Calu3 (cell line): ENCODE measurements at regions not wholly inside any gene's neighbourhood (a gene's known extent, or its start where the extent isn't known, plus 50 kb on each side); places are given as distances from the start of the nearest gene placed in this dataset.

Source experiments
- BruUV-seq: library from RNA; stranded (reverse); fragments of 400-500 nt; replicated peaks from 2 replicates; lab custom pipeline; 2021; lab: Mats Ljungman, UMichigan
- CTCF ChIA-PET: fragments of 300-600 bp; sonication (Branson Sonifier 250); formaldehyde crosslinking; loops from one replicate; lab custom pipeline; 2022; ENCODE audit warnings: antibody characterized with exemption; lab: Charles Lee
- DNase-seq: peaks from one replicate; pipeline ENCODE4 v3.0.0; 2022
- H3K27ac Mint-ChIP-seq: one replicate; pipeline ENCODE4 v1.8.0; 2022; ENCODE audit warnings: mixed read lengths; ENCODE audit not compliant: unreplicated experiment
- H3K27me3 Mint-ChIP-seq: one replicate; pipeline ENCODE4 v1.8.0; 2022; ENCODE audit warnings: mixed read lengths; ENCODE audit not compliant: unreplicated experiment
- H3K36me3 Mint-ChIP-seq: one replicate; pipeline ENCODE4 v1.8.0; 2022; ENCODE audit warnings: mild to moderate bottlenecking, moderate library complexity, mixed read lengths; ENCODE audit not compliant: insufficient read depth, unreplicated experiment
- H3K4me1 Mint-ChIP-seq: one replicate; pipeline ENCODE4 v1.8.0; 2022; ENCODE audit warnings: mild to moderate bottlenecking, low read depth, mixed read lengths; ENCODE audit not compliant: unreplicated experiment
- H3K4me3 Mint-ChIP-seq: one replicate; pipeline ENCODE4 v1.8.0; 2022; ENCODE audit warnings: mild to moderate bottlenecking, low read depth, moderate library complexity, mixed read lengths; ENCODE audit not compliant: unreplicated experiment
- H3K9me3 Mint-ChIP-seq: one replicate; pipeline ENCODE4 v1.8.0; 2022; ENCODE audit warnings: low read depth, mixed read lengths; ENCODE audit not compliant: unreplicated experiment
- intact Hi-C: fragments of 100-400 bp; cut with micrococcal nuclease; formaldehyde crosslinking; loops from one replicate; pipeline ENCODE4 v1.10.0; 2022; ENCODE audit not compliant: unreplicated experiment
- TF ChIP-seq, protein P1 (sequence below): fragments of 200-600 bp; IDR thresholded peaks from one replicate; pipeline ENCODE4 v1.8.0; 2022; ENCODE audit warnings: antibody characterized with exemption; ENCODE audit not compliant: unreplicated experiment

DNA sequence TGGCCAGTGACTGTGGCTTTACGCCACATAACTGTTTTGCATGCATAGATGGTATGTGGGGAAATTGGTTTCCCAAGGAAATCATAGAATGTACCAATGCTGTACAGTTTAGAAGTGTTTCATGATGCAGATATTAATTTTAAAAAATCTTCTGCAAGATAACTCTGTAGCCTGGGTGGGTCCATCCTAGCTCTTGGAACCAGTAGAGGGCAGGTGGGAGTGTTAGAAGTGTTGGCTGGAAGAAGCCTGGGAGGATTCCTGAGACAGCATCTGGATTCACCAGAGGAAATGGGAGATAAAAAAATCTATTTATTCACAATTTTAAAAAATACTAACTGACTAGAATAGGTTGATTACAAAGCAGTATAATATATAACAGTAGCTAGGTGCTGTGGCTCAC is 139.9 kb upstream of the GRIA4 start:
- DNase-seq, result no peak
- H3K9me3 Mint-ChIP-seq, result no peaks in the 10 kb centered on the region
- intact Hi-C loops, result loop anchor here (5.0 kb wide), 1 partner anchor 513 kb away; no protein-coding TSS in a partner anchor
- CTCF ChIA-PET, result no interaction called here
- H3K27me3 Mint-ChIP-seq, result no peaks in the 10 kb centered on the region
- H3K4me3 Mint-ChIP-seq, result no peak overlapping the region
- no TSS peak for BruUV-seq
- H3K27ac Mint-ChIP-seq, result no peak overlapping the region
- no peaks in the 10 kb centered on the region for H3K4me1 Mint-ChIP-seq
- TF ChIP-seq, protein P1, sequence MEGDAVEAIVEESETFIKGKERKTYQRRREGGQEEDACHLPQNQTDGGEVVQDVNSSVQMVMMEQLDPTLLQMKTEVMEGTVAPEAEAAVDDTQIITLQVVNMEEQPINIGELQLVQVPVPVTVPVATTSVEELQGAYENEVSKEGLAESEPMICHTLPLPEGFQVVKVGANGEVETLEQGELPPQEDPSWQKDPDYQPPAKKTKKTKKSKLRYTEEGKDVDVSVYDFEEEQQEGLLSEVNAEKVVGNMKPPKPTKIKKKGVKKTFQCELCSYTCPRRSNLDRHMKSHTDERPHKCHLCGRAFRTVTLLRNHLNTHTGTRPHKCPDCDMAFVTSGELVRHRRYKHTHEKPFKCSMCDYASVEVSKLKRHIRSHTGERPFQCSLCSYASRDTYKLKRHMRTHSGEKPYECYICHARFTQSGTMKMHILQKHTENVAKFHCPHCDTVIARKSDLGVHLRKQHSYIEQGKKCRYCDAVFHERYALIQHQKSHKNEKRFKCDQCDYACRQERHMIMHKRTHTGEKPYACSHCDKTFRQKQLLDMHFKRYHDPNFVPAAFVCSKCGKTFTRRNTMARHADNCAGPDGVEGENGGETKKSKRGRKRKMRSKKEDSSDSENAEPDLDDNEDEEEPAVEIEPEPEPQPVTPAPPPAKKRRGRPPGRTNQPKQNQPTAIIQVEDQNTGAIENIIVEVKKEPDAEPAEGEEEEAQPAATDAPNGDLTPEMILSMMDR, result no peak
- no peaks in the 10 kb centered on the region for H3K36me3 Mint-ChIP-seq

DNA sequence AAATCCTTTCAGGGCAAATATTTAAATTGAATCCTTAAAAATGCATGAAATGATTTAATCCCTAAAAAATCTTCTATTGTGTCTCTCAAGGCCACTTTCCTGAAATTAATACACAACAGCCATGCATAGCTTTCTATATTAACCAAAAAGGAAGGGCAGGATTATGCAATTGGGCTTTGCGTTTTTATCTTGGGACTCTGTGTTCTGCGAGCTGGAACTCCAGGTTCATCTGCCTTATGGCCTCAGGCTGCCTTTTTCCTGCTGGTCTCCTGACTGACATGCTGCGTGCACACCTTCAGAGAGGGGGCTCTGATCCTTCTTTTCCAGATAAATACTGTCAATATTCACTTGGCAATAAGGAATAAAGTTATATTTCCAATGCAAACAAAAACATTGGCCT is 141.7 kb upstream of the GRIA4 start:
- H3K27ac Mint-ChIP-seq, result no peak overlapping the region
- H3K9me3 Mint-ChIP-seq, result no peaks in the 10 kb centered on the region
- no TSS peak for BruUV-seq
- TF ChIP-seq, protein P1, result no peak
- CTCF ChIA-PET, result no interaction called here
- intact Hi-C loops, result loop anchor here (5.0 kb wide), 1 partner anchor 511 kb away; no protein-coding TSS in a partner anchor
- H3K4me1 Mint-ChIP-seq, result no peaks in the 10 kb centered on the region
- no peaks in the 10 kb centered on the region for H3K36me3 Mint-ChIP-seq
- no peaks in the 10 kb centered on the region for H3K27me3 Mint-ChIP-seq
- no peak for DNase-seq
- no peak overlapping the region for H3K4me3 Mint-ChIP-seq

DNA sequence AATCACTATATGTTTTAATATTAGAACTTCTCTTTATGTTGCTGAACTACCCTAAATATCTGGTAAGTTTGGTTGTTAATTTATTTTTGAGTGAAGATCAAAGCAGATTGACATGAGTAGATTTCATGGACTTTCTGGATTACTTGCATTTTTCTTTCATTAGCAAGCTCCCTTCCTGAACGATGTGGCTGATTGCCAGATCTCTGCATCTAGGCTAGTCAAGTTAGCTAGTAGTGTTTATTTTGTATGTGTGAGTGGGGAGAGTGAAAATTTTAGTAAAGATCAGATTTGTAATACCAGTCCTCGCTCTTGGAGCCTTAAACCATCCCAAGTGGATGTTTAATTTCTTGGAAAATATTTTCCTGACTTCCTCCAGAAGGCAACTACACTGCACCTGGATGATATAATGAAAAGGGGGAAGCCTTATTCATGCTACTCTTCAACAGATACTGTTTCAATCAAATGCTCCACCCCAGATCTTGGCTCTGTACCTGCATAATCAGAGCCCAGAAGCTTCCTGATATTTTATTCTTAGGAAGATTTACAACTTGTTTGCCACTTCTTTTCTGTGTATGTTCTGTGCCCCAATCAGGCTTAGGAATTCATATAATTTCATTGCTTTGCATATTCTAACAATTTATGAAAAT is 143.2 kb upstream of the GRIA4 start:
- H3K27me3 Mint-ChIP-seq, result no peaks in the 10 kb centered on the region
- H3K36me3 Mint-ChIP-seq, result no peaks in the 10 kb centered on the region
- CTCF ChIA-PET, result no interaction called here
- TF ChIP-seq, protein P1, result no peak
- no peaks in the 10 kb centered on the region for H3K4me1 Mint-ChIP-seq
- BruUV-seq, result no TSS peak
- intact Hi-C loops, result loop anchor here (5.0 kb wide), 1 partner anchor 509 kb away; no protein-coding TSS in a partner anchor
- no peak overlapping the region for H3K27ac Mint-ChIP-seq
- DNase-seq, result peak; percentile 22
- no peaks in the 10 kb centered on the region for H3K9me3 Mint-ChIP-seq
- H3K4me3 Mint-ChIP-seq, result no peak overlapping the region

DNA sequence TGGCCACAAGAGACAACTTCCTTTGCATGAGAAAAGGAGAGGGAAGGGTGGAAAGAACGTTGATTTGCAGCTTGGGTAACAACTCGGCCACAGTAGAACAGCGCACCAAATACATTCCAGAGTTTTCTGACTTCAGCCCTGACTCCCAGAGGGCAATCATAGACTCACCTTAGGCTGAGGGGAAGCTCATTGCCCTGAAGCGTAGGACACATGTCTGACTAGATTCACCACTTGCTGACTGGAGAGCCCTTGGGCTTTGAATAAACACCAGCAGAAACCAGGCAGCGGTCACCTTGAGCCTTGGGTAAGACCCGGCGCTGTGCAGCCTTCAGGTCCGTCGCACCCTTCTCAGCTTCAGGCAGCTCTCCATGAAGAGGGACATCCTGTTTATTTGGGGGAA is 151.8 kb upstream of the GRIA4 start:
- CTCF ChIA-PET, result no interaction called here
- intact Hi-C loops, result no loop called here
- H3K36me3 Mint-ChIP-seq, result no peaks in the 10 kb centered on the region
- H3K4me1 Mint-ChIP-seq, result no peaks in the 10 kb centered on the region
- no peak overlapping the region for H3K4me3 Mint-ChIP-seq
- DNase-seq, result no peak
- BruUV-seq, result no TSS peak
- no peaks in the 10 kb centered on the region for H3K27me3 Mint-ChIP-seq
- H3K9me3 Mint-ChIP-seq, result peaks cover 4% of the 10 kb centered on the region
- no peak overlapping the region for H3K27ac Mint-ChIP-seq
- TF ChIP-seq, protein P1, result no peak
